Ascending aorta (tissue), 2 donors: ENCODE measurements at regions not wholly inside any gene's neighbourhood (a gene's known extent, or its start where the extent isn't known, plus 50 kb on each side); places are given as distances from the start of the nearest gene placed in this dataset.

Experiments used
- DNase-seq, 2 donors: peaks; one replicate each; pipeline ENCODE4 v3.0.0-alpha.2; 2019; ENCODE audit warnings: low spot score in 2 of 2
- H3K27ac ChIP-seq, 2 donors: fragments of 200-600 bp; sonication (generic); one replicate each; pipeline ENCODE4 v1.5.1; 2016 to 2017; ENCODE audit warnings: mild to moderate bottlenecking in 1 of 2
- H3K27me3 ChIP-seq: fragments of 200-600 bp; sonication (generic); one replicate; pipeline ENCODE4 v1.5.1; 2017
- H3K36me3 ChIP-seq, 2 donors: fragments of 200-600 bp; sonication (generic); one replicate each; pipeline ENCODE4 v1.5.1; 2016
- H3K4me1 ChIP-seq, 2 donors: fragments of 200-600 bp; sonication (generic); one replicate each; pipeline ENCODE4 v1.5.1; 2016 to 2017; ENCODE audit warnings: mild to moderate bottlenecking in 1 of 2
- H3K4me3 ChIP-seq, 2 donors: fragments of 200-600 bp; sonication (generic); one replicate each; pipeline ENCODE4 v1.5.1; 2016 to 2017; ENCODE audit warnings: mild to moderate bottlenecking in 1 of 2
- H3K9me3 ChIP-seq, 2 donors: fragments of 200-600 bp; sonication (generic); one replicate each; pipeline ENCODE4 v1.5.1; 2016
- CTCF ChIP-seq, 3 experiments: fragments of 200-600 bp in 2 of 3; fragments of 450-650 bp in 1 of 3; sonication (generic) in 2 of 3; IDR thresholded peaks; one replicate each; pipeline ENCODE4 v1.5.1; 2016 to 2019; ENCODE audit warnings: antibody characterized with exemption in 3 of 3, mild to moderate bottlenecking in 1 of 3, moderate library complexity in 1 of 3
- intact Hi-C: fragments of 100-400 bp; cut with DNase I; formaldehyde crosslinking; loops from one replicate; pipeline ENCODE4 v1.15.1; 2023

- H3K27ac ChIP-seq: no peak overlapping the region
- no peak for TF ChIP-seq CTCF (IDR thresholded peaks at IDR 0.05)
- no peaks in the 10 kb centered on the region for H3K27me3 ChIP-seq
- DNase-seq: no peak
- intact Hi-C loops: no loop called here
- H3K9me3 ChIP-seq: no peaks in the 10 kb centered on the region
- H3K4me1 ChIP-seq: no peaks in the 10 kb centered on the region
- no peak overlapping the region for H3K4me3 ChIP-seq
- H3K36me3 ChIP-seq: no peaks in the 10 kb centered on the region
Observed at GRCh38 chr2:234242459-234242836, 191.9 kb downstream of the SPP2 start.

- intact Hi-C loops: no loop called here
- no peaks in the 10 kb centered on the region for H3K9me3 ChIP-seq
Observed at GRCh38 chr2:234241656-234242458, 191.4 kb downstream of the SPP2 start.

GRCh38 chr2:234240917-234241316 lies 190.4 kb downstream of the SPP2 start:
- no peak for TF ChIP-seq CTCF (IDR thresholded peaks at IDR 0.05)
- Histone ChIP-seq H3K27ac (no peak overlapping the region), H3K36me3 (no peaks in the 10 kb centered on the region), H3K27me3 (no peaks in the 10 kb centered on the region), H3K4me1 (no peaks in the 10 kb centered on the region), H3K9me3 (no peaks in the 10 kb centered on the region), H3K4me3 (no peak overlapping the region)
- intact Hi-C loops: no loop called here
- no peak for DNase-seq

More at GRCh38 chr2:234241656-234242458, 191.4 kb downstream of the SPP2 start:
- Histone ChIP-seq H3K4me1 (no peaks in the 10 kb centered on the region), H3K4me3 (no peak overlapping the region), H3K36me3 (no peaks in the 10 kb centered on the region), H3K27me3 (no peaks in the 10 kb centered on the region), H3K27ac (no peak overlapping the region)
- DNase-seq: no peak
- no peak for TF ChIP-seq CTCF (IDR thresholded peaks at IDR 0.05)

GRCh38 chr2:234235191-234235590 lies 184.7 kb downstream of the SPP2 start:
- no peak for TF ChIP-seq CTCF (IDR thresholded peaks at IDR 0.05)
- Histone ChIP-seq H3K4me3 (no peak overlapping the region), H3K27me3 (no peaks in the 10 kb centered on the region), H3K4me1 (no peaks in the 10 kb centered on the region), H3K36me3 (no peaks in the 10 kb centered on the region), H3K27ac (no peak overlapping the region), H3K9me3 (no peaks in the 10 kb centered on the region)
- DNase-seq: no peak
- intact Hi-C loops: no loop called here

GRCh38 chr2:234231460-234231859 lies 181.0 kb downstream of the SPP2 start:
- Histone ChIP-seq H3K4me3 (no peak overlapping the region), H3K36me3 (no peaks in the 10 kb centered on the region), H3K9me3 (no peaks in the 10 kb centered on the region), H3K4me1 (no peaks in the 10 kb centered on the region), H3K27ac (no peak overlapping the region), H3K27me3 (no peaks in the 10 kb centered on the region)
- intact Hi-C loops: no loop called here
- no peak for DNase-seq
- no peak for TF ChIP-seq CTCF (IDR thresholded peaks at IDR 0.05)

GRCh38 chr2:234219046-234219310 lies 168.5 kb downstream of the SPP2 start:
- no peak overlapping the region for H3K4me3 ChIP-seq
- no peaks in the 10 kb centered on the region for H3K4me1 ChIP-seq
- H3K36me3 ChIP-seq: no peaks in the 10 kb centered on the region
- no peak for DNase-seq
- H3K9me3 ChIP-seq: no peaks in the 10 kb centered on the region
- no peak overlapping the region for H3K27ac ChIP-seq
- H3K27me3 ChIP-seq: no peaks in the 10 kb centered on the region
- TF ChIP-seq CTCF (IDR thresholded peaks at IDR 0.05): no peak
- intact Hi-C loops: no loop called here
